IMR-90 (cell line): ENCODE measurements at regions not wholly inside any gene's neighbourhood (a gene's known extent, or its start where the extent isn't known, plus 50 kb on each side); places are given as distances from the start of the nearest gene placed in this dataset.

Experiments
- CTCF ChIP-seq: conservative IDR thresholded peaks from 2 replicates; pipeline ENCODE4 v1.5.1; 2012; ENCODE audit warnings: mild to moderate bottlenecking, low read depth, low read length, improper control_type of control experiment
- POLR2A ChIP-seq: IDR thresholded peaks from 2 replicates; pipeline ENCODE4 v1.6.1; 2012; ENCODE audit warnings: mild to moderate bottlenecking, low read depth, low read length
- RFX5 ChIP-seq: IDR thresholded peaks from 2 replicates; pipeline ENCODE4 v1.8.0; 2012; ENCODE audit warnings: low read depth, mild to moderate bottlenecking, low read length, moderate library complexity

GRCh38 chr2:211187602-211188001 lies 631.2 kb downstream of the CPS1 start:
- TF ChIP-seq POLR2A (no peak), RFX5 (no peak), CTCF (no peak)
